ENCODE measurements at regions not wholly inside any gene's neighbourhood (a gene's known extent, or its start where the extent isn't known, plus 50 kb on each side); places are given as distances from the start of the nearest gene placed in this dataset.

DNA sequence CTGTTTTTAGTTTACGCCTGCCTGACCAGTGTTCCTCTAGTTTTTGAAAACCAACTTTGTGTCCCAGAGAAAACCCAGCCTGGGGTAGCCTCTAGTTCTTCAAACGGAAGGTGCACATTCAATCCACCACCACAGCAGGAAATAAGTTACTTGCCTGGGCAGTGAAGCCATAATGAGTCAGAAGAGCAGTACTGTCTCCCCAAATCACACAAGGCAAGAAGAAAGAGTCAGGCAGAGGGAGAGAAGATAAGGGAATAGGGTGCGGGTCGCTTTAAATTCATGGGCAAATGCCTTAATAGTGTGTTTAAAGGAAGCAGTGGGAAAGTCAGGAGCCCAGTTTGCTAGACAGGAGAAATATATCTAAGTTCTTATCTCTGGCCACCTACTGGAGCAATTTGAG is 333.8 kb upstream of the GRIA3 start:
- H3K36me3 ChIP-seq (ENCODE audit: insufficient read depth, low read length): no peaks in the 10 kb centered on the region
- no peak overlapping the region for H3K4me2 ChIP-seq (ENCODE audit: insufficient read depth, low read length)
- H4K20me1 ChIP-seq (ENCODE audit: insufficient read depth, low read length): no peaks in the 10 kb centered on the region
- no peak for TF ChIP-seq CTCF (IDR thresholded peaks at IDR 0.05; ENCODE audit: extremely low read depth, low read depth, low read length)
- DNase-seq (ENCODE audit: insufficient read length, low spot score, missing footprints): no peak
- no peak overlapping the region for H3K27ac ChIP-seq (ENCODE audit: low read depth, low read length)
- no peaks in the 10 kb centered on the region for H3K79me2 ChIP-seq (ENCODE audit: insufficient read depth, low read length)
- H2AFZ ChIP-seq (ENCODE audit: low read length): peak overlapping the region; percentile 62
- no peak overlapping the region for H3K4me3 ChIP-seq (ENCODE audit: insufficient read depth, low read length)
- no peaks in the 10 kb centered on the region for H3K27me3 ChIP-seq (ENCODE audit: insufficient read depth, low read length)
- no peaks in the 10 kb centered on the region for H3K9me3 ChIP-seq (ENCODE audit: low read depth, low read length)
- H3K4me1 ChIP-seq (ENCODE audit: insufficient read depth, low read length): peaks cover 6% of the 10 kb centered on the region

GRCh38 chrX:122856205-122856604 is 327.9 kb upstream of the GRIA3 start:
- no peaks in the 10 kb centered on the region for H3K9me3 ChIP-seq (ENCODE audit: low read depth, low read length)
- no peak for TF ChIP-seq CTCF (IDR thresholded peaks at IDR 0.05; ENCODE audit: extremely low read depth, low read depth, low read length)
- no peak overlapping the region for H3K4me2 ChIP-seq (ENCODE audit: insufficient read depth, low read length)
- no peaks in the 10 kb centered on the region for H3K79me2 ChIP-seq (ENCODE audit: insufficient read depth, low read length)
- no peaks in the 10 kb centered on the region for H3K36me3 ChIP-seq (ENCODE audit: insufficient read depth, low read length)
- H3K4me3 ChIP-seq (ENCODE audit: insufficient read depth, low read length): no peak overlapping the region
- no peak overlapping the region for H3K27ac ChIP-seq (ENCODE audit: low read depth, low read length)
- no peak for DNase-seq (ENCODE audit: insufficient read length, low spot score, missing footprints)
- no peaks in the 10 kb centered on the region for H3K4me1 ChIP-seq (ENCODE audit: insufficient read depth, low read length)
- H3K27me3 ChIP-seq (ENCODE audit: insufficient read depth, low read length): no peaks in the 10 kb centered on the region
- H4K20me1 ChIP-seq (ENCODE audit: insufficient read depth, low read length): no peaks in the 10 kb centered on the region
- no peak overlapping the region for H2AFZ ChIP-seq (ENCODE audit: low read length)

DNA sequence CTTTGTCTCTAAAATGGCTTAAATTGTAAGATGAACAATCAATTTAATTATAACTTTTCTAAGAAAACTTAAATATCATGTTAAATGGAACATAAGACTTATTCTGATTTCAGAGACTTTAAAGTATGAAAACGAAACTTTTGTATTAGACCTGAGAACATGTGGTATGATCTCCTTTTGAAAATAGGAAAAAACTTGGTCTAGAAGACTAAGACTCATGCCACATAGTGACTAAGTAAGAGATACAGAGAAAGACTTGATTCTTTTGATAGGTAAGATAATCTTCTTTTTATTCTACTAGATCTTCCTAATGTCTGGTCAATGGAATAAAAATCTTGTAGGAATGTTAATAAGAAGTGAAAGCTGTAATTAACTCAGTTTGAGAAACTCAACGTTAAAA is 326.3 kb upstream of the GRIA3 start:
- Histone ChIP-seq H2AFZ (ENCODE audit: low read length) (no peak overlapping the region), H3K4me2 (ENCODE audit: insufficient read depth, low read length) (no peak overlapping the region), H3K4me1 (ENCODE audit: insufficient read depth, low read length) (no peaks in the 10 kb centered on the region), H3K4me3 (ENCODE audit: insufficient read depth, low read length) (no peak overlapping the region), H3K79me2 (ENCODE audit: insufficient read depth, low read length) (no peaks in the 10 kb centered on the region), H3K27ac (ENCODE audit: low read depth, low read length) (no peak overlapping the region), H3K9me3 (ENCODE audit: low read depth, low read length) (no peaks in the 10 kb centered on the region), H4K20me1 (ENCODE audit: insufficient read depth, low read length) (no peaks in the 10 kb centered on the region), H3K36me3 (ENCODE audit: insufficient read depth, low read length) (no peaks in the 10 kb centered on the region), H3K27me3 (ENCODE audit: insufficient read depth, low read length) (no peaks in the 10 kb centered on the region)
- TF ChIP-seq CTCF (IDR thresholded peaks at IDR 0.05; ENCODE audit: extremely low read depth, low read depth, low read length): no peak
- DNase-seq (ENCODE audit: insufficient read length, low spot score, missing footprints): no peak

DNA sequence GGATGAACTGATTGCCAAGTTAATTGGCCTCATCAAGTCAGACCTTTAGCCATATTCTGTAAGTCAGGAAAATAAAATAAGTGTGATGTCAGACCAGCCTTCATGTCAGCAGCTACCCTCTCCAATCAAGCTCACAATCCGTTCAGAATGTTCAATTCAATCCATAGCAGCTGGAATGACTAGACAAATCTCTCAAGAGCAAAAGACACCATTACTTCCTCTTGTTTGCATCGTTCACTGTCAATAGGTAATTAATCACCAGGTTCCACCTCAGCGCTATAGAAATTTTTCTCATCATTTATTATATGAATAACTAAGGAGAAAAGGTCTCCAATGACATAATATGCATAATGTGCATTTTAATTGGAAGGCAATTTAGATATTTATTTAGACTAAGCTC is 321.0 kb upstream of the GRIA3 start:
- TF ChIP-seq CTCF (IDR thresholded peaks at IDR 0.05; ENCODE audit: extremely low read depth, low read depth, low read length): no peak
- no peak for DNase-seq (ENCODE audit: insufficient read length, low spot score, missing footprints)
- H3K4me3 ChIP-seq (ENCODE audit: insufficient read depth, low read length): no peak overlapping the region
- no peak overlapping the region for H2AFZ ChIP-seq (ENCODE audit: low read length)
- no peak overlapping the region for H3K27ac ChIP-seq (ENCODE audit: low read depth, low read length)
- H3K36me3 ChIP-seq (ENCODE audit: insufficient read depth, low read length): no peaks in the 10 kb centered on the region
- no peak overlapping the region for H3K4me2 ChIP-seq (ENCODE audit: insufficient read depth, low read length)
- H3K9me3 ChIP-seq (ENCODE audit: low read depth, low read length): no peaks in the 10 kb centered on the region
- H3K79me2 ChIP-seq (ENCODE audit: insufficient read depth, low read length): no peaks in the 10 kb centered on the region
- no peaks in the 10 kb centered on the region for H3K4me1 ChIP-seq (ENCODE audit: insufficient read depth, low read length)
- no peaks in the 10 kb centered on the region for H4K20me1 ChIP-seq (ENCODE audit: insufficient read depth, low read length)
- no peaks in the 10 kb centered on the region for H3K27me3 ChIP-seq (ENCODE audit: insufficient read depth, low read length)

All from osteoblast (primary cell).